ENCODE measurements at regions not wholly inside any gene's neighbourhood (a gene's known extent, or its start where the extent isn't known, plus 50 kb on each side); places are given as distances from the start of the nearest gene placed in this dataset.

- no peak for DNase-seq
These were observed 107.1 kb upstream of the TPM1 start for GRCh38 chr15:62935300-62936081.

GRCh38 chr15:62938825-62939224 is 103.7 kb upstream of the TPM1 start:
- DNase-seq: no peak

DNA sequence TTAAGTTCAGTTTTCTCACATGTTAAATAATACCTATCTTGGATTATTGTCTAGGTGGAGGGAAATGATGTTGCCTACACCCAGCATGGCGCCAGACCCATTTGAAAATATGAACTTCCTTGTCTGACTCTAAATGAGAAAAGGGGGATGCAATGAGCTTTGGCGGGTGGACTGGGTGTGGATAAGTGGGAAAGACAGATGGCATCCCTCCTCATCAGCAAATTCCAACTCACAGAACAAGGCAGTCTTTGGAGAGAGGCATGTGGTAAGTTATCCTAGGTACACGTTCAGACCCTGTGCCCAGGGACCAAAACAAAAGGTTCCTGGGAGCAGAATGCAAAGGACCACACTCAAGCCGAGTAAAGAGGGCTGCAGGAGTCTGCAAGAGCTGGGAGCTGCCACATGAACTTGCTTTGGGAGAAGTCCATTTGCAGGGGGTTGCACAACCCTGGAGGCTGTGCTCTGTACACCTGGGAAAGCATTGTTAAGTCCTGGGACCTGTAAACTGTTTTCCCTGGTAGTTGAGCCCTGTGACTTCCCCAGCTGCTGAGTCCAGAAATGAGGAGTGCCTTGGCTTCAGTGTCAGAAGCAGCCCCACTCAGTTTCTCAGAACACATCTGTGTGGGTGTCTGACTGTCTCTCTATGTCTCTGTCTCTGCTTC is 102.3 kb upstream of the TPM1 start:
- DNase-seq: no peak

- DNase-seq: no peak
These were observed 101.7 kb upstream of the TPM1 start for GRCh38 chr15:62940755-62941361.

GRCh38 chr15:62941699-62942098 is 100.8 kb upstream of the TPM1 start:
- DNase-seq: no peak

DNA sequence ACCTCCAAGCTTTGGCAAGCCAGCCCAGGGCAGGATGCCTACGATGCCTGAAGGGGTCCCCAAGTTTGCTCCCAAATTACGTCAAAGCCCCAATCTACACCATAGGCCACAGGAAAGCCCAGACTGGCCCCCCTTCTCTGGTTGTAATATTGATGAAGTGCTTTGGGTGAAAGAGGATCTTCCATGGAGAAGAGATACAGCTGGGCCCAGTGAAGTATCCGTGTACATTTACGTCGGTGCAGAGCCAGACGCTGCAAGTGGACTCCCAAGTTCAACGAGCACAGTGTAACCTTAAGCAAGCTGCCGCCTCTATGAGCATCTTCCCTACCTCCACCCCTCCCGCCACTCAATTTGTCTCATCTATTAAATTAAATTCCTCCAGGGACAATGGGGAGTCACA is 100.1 kb upstream of the TPM1 start:
- DNase-seq: no peak

DNA sequence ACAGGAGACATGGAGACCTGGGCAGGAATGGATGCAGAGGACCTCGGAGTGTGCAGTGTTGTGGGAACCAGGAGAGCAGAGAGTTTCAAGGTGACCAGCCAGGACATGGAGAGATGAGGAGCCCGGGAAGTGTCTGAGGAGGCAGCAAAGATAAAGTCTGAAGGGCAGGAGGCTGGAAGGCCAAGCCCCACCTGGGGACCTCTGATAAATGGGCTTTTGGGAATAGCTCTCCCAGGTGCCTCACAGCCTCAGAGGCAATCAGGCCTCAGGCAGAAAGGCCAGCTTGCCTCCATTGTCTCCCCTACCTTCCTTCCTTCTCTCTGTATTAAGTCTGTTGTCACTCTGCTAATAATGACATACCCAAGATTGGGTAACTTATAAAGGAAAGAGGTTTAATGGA is 97.5 kb upstream of the TPM1 start:
- DNase-seq: no peak

- no peak for DNase-seq
These were observed 96.8 kb upstream of the TPM1 start for GRCh38 chr15:62945760-62946159.

GRCh38 chr15:62946940-62947339 is 95.6 kb upstream of the TPM1 start:
- DNase-seq: no peak

DNA sequence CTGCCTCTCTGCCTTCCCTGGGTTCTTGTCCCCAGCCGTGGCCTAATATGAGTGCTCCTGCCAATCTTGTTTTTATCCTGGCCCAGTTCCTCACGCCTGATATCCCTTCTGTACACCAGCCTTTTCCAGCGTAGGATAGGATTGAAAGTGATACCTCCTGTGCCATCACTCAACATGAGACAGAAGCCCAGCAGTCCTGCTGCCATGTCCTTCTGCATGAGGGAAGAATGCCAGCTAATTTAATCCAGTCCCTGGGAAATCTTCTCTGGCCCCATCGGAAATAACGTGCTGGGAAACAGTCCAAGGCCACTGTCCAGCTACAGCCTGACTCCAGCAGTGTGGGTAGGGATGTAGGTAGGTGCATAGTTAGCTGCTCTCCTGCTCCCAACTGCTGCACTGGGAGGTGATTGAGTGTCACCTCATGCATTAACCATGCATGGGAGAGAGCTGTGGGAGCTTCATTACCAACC is 92.0 kb upstream of the TPM1 start:
- DNase-seq: no peak

GRCh38 chr15:62951481-62951880 is 91.1 kb upstream of the TPM1 start:
- DNase-seq: no peak

- DNase-seq: no peak
These were observed 89.5 kb upstream of the TPM1 start for GRCh38 chr15:62953021-62953420.

DNA sequence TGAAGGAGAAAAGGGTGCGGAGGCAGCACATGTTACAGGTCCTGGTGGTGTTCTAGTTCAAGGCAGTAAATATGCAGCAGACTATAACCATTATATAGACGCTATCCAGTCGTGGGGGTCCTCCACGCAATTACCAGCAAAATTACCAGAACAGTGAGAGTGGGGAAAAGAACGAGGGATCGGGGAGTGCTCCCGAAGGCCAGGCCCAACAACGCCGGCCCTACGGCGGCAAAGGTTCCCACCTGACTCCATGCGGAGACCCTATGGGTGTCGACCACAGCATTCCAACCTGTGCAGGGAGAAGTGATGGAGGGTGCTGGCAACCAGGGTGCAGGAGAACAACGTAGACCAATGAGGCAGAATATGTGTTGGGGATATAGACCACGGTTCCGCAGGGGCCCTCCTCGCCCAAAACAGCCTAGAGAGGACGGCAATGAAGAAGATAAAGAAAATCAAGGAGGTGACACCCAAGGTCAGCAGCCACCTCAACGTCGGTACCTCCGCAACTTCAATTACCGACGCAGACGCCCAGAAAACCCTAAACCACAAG is 89.0 kb upstream of the TPM1 start:
- no peak for DNase-seq

DNA sequence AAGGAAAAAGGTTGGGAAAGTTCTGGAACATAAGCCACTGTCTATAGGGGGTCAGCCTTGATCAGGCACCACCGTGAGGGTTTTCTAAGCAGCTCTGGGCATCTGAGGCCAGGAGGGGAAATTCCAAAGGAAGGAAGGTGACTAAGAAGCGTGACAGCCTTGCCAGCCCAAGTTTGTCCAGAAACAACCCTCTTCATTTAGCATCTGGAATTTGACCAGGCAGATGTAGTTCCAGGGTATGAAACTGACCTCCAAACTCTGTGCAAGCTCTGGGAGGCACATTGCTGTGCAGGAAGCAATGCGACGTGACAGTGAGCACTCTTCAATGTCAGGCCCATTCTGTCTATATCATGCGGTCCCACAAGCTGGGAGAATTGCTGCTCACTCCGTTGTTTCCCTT is 85.4 kb upstream of the TPM1 start:
- no peak for DNase-seq

GRCh38 chr15:62958528-62959363 is 83.8 kb upstream of the TPM1 start:
- no peak for DNase-seq

DNA sequence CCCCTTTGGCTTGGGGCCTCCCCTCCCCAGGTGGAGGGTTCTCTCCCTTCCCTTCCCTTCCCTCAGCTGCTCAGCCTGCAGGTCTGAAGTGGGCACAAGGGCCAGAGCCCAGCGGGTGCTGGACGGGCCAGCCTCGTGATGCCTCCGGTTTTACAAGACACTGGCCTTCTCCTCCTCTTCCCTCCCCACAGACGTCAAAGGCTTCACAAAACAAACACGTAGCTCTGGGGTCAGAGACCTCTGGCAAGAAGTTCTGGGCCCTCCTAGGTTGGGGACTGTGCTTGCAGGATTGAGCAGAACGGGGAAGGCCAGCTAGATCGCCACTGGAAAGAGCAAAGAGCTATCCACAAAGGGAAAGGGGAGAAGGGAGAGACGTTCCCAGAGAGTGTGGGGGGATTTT is 81.4 kb upstream of the TPM1 start:
- DNase-seq: no peak

- DNase-seq: no peak
These were observed 80.2 kb upstream of the TPM1 start for GRCh38 chr15:62962101-62962995.

DNA sequence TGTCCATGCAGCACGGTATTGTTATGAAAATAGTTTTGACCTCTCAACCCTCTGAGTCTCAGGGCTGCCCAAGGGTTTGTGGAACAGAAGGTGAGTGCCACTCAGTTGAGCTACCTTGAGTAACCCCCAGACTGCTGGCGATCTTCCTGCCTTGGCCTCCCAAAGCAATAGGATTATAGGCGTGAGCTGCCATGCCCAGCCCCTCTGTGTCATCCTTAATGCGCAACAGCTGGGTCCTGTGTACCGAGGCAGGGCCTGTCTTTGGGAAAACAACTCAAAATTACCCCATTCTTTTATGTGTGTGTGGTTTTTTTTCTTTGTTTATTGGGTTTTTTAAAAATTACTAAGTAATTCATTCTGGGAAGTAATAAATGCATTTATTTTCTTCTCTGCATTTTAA is 78.3 kb upstream of the TPM1 start:
- no peak for DNase-seq

- no peak for DNase-seq
These were observed 76.1 kb upstream of the TPM1 start for GRCh38 chr15:62966294-62967078.

DNA sequence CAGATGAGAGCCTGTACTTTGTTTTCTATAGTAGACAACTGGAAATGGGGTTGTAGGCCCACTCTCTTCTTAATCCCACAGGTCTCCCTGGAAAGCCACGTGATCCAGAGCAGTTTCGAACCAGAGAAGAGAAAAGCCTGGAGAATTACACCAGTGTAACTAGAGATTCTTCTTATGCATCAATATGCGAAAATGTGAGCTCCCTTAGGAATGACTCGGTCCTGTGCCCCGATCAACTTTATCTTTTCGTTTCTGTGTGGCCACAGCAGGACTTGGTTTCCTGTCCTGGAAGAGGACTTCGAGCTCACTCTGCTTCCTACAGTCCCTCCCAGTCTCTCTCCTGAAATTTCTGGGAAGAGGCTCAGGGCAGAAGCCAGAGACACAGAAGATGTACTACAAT is 73.8 kb upstream of the TPM1 start:
- DNase-seq: no peak
